ENCODE measurements at regions not wholly inside any gene's neighbourhood (a gene's known extent, or its start where the extent isn't known, plus 50 kb on each side); places are given as distances from the start of the nearest gene placed in this dataset.

- DNase-seq = no peak
- CTCF ChIA-PET = no interaction called here
- H3K9me3 Mint-ChIP-seq (ENCODE audit: low read depth) = no peaks in the 10 kb centered on the region
- no peak overlapping the region for H3K27ac Mint-ChIP-seq
- no peak for ATAC-seq
- H3K4me1 Mint-ChIP-seq = no peaks in the 10 kb centered on the region
- no peak overlapping the region for H3K4me3 Mint-ChIP-seq
- H3K27me3 Mint-ChIP-seq = no peaks in the 10 kb centered on the region
- no peaks in the 10 kb centered on the region for H3K36me3 Mint-ChIP-seq
Measured at GRCh38 chr16:73159296-73159695, 111.4 kb upstream of the ZFHX3 start.

GRCh38 chr16:73157861-73158260, 109.9 kb upstream of the ZFHX3 start:
- ATAC-seq (no peak), DNase-seq (no peak)
- Mint-ChIP-seq H3K4me3 (no peak overlapping the region), H3K36me3 (no peaks in the 10 kb centered on the region), H3K27ac (no peak overlapping the region), H3K27me3 (no peaks in the 10 kb centered on the region), H3K9me3 (ENCODE audit: low read depth) (no peaks in the 10 kb centered on the region), H3K4me1 (no peaks in the 10 kb centered on the region)
- CTCF ChIA-PET = no interaction called here

- CTCF ChIA-PET = no interaction called here
- H3K36me3 Mint-ChIP-seq = no peaks in the 10 kb centered on the region
- no peaks in the 10 kb centered on the region for H3K4me1 Mint-ChIP-seq
- no peak overlapping the region for H3K27ac Mint-ChIP-seq
- H3K9me3 Mint-ChIP-seq (ENCODE audit: low read depth) = no peaks in the 10 kb centered on the region
- H3K4me3 Mint-ChIP-seq = no peak overlapping the region
- H3K27me3 Mint-ChIP-seq = no peaks in the 10 kb centered on the region
- DNase-seq = no peak
- ATAC-seq = no peak
Measured at GRCh38 chr16:73154063-73154870, 106.3 kb upstream of the ZFHX3 start.

GRCh38 chr16:73152386-73153125, 104.6 kb upstream of the ZFHX3 start:
- Mint-ChIP-seq H3K4me1 (no peaks in the 10 kb centered on the region), H3K4me3 (no peak overlapping the region), H3K27ac (no peak overlapping the region), H3K27me3 (no peaks in the 10 kb centered on the region), H3K9me3 (ENCODE audit: low read depth) (no peaks in the 10 kb centered on the region), H3K36me3 (no peaks in the 10 kb centered on the region)
- DNase-seq = no peak
- ATAC-seq = no peak
- CTCF ChIA-PET = no interaction called here

GRCh38 chr16:73151941-73152340, 104.0 kb upstream of the ZFHX3 start:
- no peaks in the 10 kb centered on the region for H3K9me3 Mint-ChIP-seq (ENCODE audit: low read depth)
- H3K4me3 Mint-ChIP-seq = no peak overlapping the region
- no peak for DNase-seq
- no peak overlapping the region for H3K27ac Mint-ChIP-seq
- CTCF ChIA-PET = no interaction called here
- no peaks in the 10 kb centered on the region for H3K36me3 Mint-ChIP-seq
- no peaks in the 10 kb centered on the region for H3K4me1 Mint-ChIP-seq
- no peaks in the 10 kb centered on the region for H3K27me3 Mint-ChIP-seq
- ATAC-seq = no peak

- no peaks in the 10 kb centered on the region for H3K27me3 Mint-ChIP-seq
- no peaks in the 10 kb centered on the region for H3K9me3 Mint-ChIP-seq (ENCODE audit: low read depth)
- H3K36me3 Mint-ChIP-seq = no peaks in the 10 kb centered on the region
- H3K27ac Mint-ChIP-seq = no peak overlapping the region
- no peak overlapping the region for H3K4me3 Mint-ChIP-seq
- ATAC-seq (no peak), DNase-seq (no peak)
- CTCF ChIA-PET = no interaction called here
- no peaks in the 10 kb centered on the region for H3K4me1 Mint-ChIP-seq
Measured at GRCh38 chr16:73151225-73151624, 103.3 kb upstream of the ZFHX3 start.

GRCh38 chr16:73150786-73151185, 102.9 kb upstream of the ZFHX3 start:
- H3K9me3 Mint-ChIP-seq (ENCODE audit: low read depth) = no peaks in the 10 kb centered on the region
- no peak overlapping the region for H3K4me3 Mint-ChIP-seq
- ATAC-seq = no peak
- H3K36me3 Mint-ChIP-seq = no peaks in the 10 kb centered on the region
- no peaks in the 10 kb centered on the region for H3K4me1 Mint-ChIP-seq
- CTCF ChIA-PET = no interaction called here
- DNase-seq = no peak
- H3K27ac Mint-ChIP-seq = no peak overlapping the region
- no peaks in the 10 kb centered on the region for H3K27me3 Mint-ChIP-seq

GRCh38 chr16:73149334-73149733, 101.4 kb upstream of the ZFHX3 start:
- H3K27me3 Mint-ChIP-seq = no peaks in the 10 kb centered on the region
- no peak overlapping the region for H3K27ac Mint-ChIP-seq
- no peaks in the 10 kb centered on the region for H3K36me3 Mint-ChIP-seq
- ATAC-seq (no peak), DNase-seq (no peak)
- CTCF ChIA-PET = no interaction called here
- H3K9me3 Mint-ChIP-seq (ENCODE audit: low read depth) = no peaks in the 10 kb centered on the region
- H3K4me1 Mint-ChIP-seq = no peaks in the 10 kb centered on the region
- no peak overlapping the region for H3K4me3 Mint-ChIP-seq

GRCh38 chr16:73147958-73148357, 100.0 kb upstream of the ZFHX3 start:
- H3K27me3 Mint-ChIP-seq = no peaks in the 10 kb centered on the region
- CTCF ChIA-PET = no interaction called here
- no peaks in the 10 kb centered on the region for H3K4me1 Mint-ChIP-seq
- H3K27ac Mint-ChIP-seq = no peak overlapping the region
- DNase-seq (no peak), ATAC-seq (no peak)
- H3K36me3 Mint-ChIP-seq = no peaks in the 10 kb centered on the region
- no peak overlapping the region for H3K4me3 Mint-ChIP-seq
- H3K9me3 Mint-ChIP-seq (ENCODE audit: low read depth) = no peaks in the 10 kb centered on the region

- CTCF ChIA-PET = no interaction called here
- Mint-ChIP-seq H3K4me1 (no peaks in the 10 kb centered on the region), H3K36me3 (no peaks in the 10 kb centered on the region), H3K9me3 (ENCODE audit: low read depth) (no peaks in the 10 kb centered on the region), H3K27me3 (no peaks in the 10 kb centered on the region), H3K27ac (no peak overlapping the region), H3K4me3 (no peak overlapping the region)
- DNase-seq (no peak), ATAC-seq (no peak)
Measured at GRCh38 chr16:73145166-73145880, 97.4 kb upstream of the ZFHX3 start.

- DNase-seq = no peak
- CTCF ChIA-PET = no interaction called here
- ATAC-seq = no peak
- H3K4me3 Mint-ChIP-seq = no peak overlapping the region
- no peaks in the 10 kb centered on the region for H3K9me3 Mint-ChIP-seq (ENCODE audit: low read depth)
- no peaks in the 10 kb centered on the region for H3K36me3 Mint-ChIP-seq
- H3K27ac Mint-ChIP-seq = no peak overlapping the region
- H3K27me3 Mint-ChIP-seq = no peaks in the 10 kb centered on the region
- H3K4me1 Mint-ChIP-seq = no peaks in the 10 kb centered on the region
Measured at GRCh38 chr16:73143576-73144422, 95.9 kb upstream of the ZFHX3 start.

- no peak overlapping the region for H3K4me3 Mint-ChIP-seq
- CTCF ChIA-PET = no interaction called here
Measured at GRCh38 chr16:73143002-73143401, 95.1 kb upstream of the ZFHX3 start.

GRCh38 chr16:73142053-73142854, 94.3 kb upstream of the ZFHX3 start:
- Mint-ChIP-seq H3K27me3 (no peaks in the 10 kb centered on the region), H3K9me3 (ENCODE audit: low read depth) (no peaks in the 10 kb centered on the region), H3K36me3 (no peaks in the 10 kb centered on the region), H3K27ac (no peak overlapping the region), H3K4me3 (no peak overlapping the region), H3K4me1 (no peaks in the 10 kb centered on the region)
- ATAC-seq (no peak), DNase-seq (no peak)
- CTCF ChIA-PET = no interaction called here

More at GRCh38 chr16:73143002-73143401, 95.1 kb upstream of the ZFHX3 start:
- Mint-ChIP-seq H3K9me3 (ENCODE audit: low read depth) (no peaks in the 10 kb centered on the region), H3K4me1 (no peaks in the 10 kb centered on the region), H3K36me3 (no peaks in the 10 kb centered on the region), H3K27me3 (no peaks in the 10 kb centered on the region), H3K27ac (no peak overlapping the region)
- no peak for DNase-seq
- no peak for ATAC-seq
